ENCODE measurements at regions not wholly inside any gene's neighbourhood (a gene's known extent, or its start where the extent isn't known, plus 50 kb on each side); places are given as distances from the start of the nearest gene placed in this dataset.

DNA sequence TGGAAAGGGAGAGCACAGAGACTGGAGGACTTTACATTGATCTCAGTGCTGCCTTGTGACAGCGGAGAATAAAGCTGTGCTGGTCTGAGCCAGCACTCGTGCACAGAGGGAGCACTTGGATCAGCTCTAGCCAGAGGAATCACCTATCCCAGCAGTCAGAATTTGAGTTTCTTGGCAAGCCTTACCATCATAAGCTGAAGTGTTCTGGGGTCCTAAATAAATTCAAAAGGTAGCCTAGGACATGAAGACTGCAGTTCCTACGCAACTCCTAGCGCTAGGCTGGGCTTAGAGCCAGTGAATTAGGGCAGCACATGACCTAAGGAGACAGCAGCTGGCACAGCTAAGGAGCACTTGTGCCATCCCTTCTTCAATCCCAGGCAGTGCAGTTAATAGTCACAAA is 119.5 kb downstream of the HMHB1 start:
- TF ChIP-seq, protein P1, sequence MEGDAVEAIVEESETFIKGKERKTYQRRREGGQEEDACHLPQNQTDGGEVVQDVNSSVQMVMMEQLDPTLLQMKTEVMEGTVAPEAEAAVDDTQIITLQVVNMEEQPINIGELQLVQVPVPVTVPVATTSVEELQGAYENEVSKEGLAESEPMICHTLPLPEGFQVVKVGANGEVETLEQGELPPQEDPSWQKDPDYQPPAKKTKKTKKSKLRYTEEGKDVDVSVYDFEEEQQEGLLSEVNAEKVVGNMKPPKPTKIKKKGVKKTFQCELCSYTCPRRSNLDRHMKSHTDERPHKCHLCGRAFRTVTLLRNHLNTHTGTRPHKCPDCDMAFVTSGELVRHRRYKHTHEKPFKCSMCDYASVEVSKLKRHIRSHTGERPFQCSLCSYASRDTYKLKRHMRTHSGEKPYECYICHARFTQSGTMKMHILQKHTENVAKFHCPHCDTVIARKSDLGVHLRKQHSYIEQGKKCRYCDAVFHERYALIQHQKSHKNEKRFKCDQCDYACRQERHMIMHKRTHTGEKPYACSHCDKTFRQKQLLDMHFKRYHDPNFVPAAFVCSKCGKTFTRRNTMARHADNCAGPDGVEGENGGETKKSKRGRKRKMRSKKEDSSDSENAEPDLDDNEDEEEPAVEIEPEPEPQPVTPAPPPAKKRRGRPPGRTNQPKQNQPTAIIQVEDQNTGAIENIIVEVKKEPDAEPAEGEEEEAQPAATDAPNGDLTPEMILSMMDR (IDR thresholded peaks at IDR 0.05; ENCODE audit: low read depth, low read length), result no peak

DNA sequence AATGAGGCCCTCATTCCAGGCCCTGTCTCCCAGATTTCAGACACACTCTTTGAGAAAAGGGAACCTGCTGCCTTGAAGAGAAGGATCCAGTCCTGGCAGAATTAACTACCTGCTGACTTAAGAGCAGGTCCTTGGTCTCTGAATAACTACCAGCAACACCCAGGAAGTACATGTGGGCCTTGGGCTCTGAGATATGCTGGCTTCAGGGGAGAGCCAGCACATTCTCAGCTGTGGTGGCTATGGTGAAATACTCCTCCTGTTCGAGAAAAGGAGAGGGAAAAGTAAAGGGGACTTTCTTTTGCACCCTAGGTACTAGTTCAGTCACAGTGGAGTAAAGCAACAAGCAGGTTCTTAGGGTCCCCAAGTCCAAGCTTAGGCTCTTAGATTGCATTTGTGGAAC is 120.0 kb downstream of the HMHB1 start:
- H3K4me3 ChIP-seq (ENCODE audit: low read depth, low read length), result no peak overlapping the region
- TF ChIP-seq, protein P1 (IDR thresholded peaks at IDR 0.05; ENCODE audit: low read depth, low read length), result no peak

More for the DNA sequence above, 119.5 kb downstream of the HMHB1 start:
- no peak overlapping the region for H3K4me3 ChIP-seq (ENCODE audit: low read depth, low read length)

DNA sequence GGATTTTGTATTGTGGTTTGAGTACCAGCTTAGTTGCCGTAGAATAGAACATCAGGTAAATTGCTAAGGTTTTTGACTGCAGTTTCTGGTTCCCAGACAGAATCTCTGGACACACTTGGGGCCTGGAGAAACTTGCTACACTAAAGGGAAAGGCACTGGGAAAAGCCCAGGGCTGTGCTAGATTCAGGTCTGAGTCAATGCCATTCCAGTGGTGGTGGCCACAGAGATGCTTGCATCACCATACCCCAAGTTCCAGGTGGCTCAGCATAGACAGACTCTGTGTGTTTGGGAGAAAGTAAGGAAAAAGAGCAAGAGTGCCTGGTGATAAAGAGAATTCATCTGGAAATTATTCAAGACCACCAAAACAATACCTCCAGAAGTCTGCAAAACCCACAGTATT is 120.6 kb downstream of the HMHB1 start:
- TF ChIP-seq, protein P1 (IDR thresholded peaks at IDR 0.05; ENCODE audit: low read depth, low read length), result no peak
- no peak overlapping the region for H3K4me3 ChIP-seq (ENCODE audit: low read depth, low read length)

DNA sequence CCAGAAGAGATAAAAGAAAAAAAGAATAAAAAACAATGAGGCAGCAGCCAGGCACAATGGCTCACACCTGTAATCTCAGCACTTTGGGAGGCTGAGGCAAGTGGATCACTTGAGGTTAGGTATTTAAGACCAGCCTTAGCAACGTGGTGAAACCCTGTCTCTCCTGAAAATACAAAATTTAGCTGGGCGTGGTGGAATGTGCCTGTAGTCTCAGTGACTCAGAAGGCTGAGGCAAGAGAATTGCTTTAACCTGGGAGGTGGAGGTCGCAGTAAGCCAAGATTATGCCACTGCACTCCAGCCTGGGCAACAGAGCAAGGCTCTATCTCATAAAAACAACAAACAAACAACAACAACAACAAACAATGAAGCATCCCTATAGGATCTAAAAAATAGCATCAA is 121.5 kb downstream of the HMHB1 start:
- TF ChIP-seq, protein P1 (IDR thresholded peaks at IDR 0.05; ENCODE audit: low read depth, low read length), result no peak

DNA sequence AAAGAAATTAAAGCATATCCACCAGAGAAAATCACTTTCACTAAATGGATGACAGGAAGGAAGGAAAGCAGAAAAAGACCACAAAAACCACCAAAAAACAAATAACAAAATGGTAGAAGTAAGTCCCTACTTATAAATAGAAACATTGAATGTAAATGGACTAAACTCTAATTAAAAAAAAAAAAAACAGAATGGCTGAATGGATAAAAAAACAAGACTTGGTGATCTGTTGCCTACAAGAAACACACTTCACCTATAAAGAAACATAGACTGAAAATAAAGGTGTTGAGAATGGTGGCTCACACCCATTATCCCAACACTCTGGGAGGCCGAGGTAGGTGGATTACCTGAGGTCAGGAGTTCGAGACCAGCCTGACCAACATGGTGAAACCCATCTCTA is 122.9 kb downstream of the HMHB1 start:
- TF ChIP-seq, protein P1 (IDR thresholded peaks at IDR 0.05; ENCODE audit: low read depth, low read length), result no peak
- no peak overlapping the region for H3K4me3 ChIP-seq (ENCODE audit: low read depth, low read length)

More for the DNA sequence above, 121.5 kb downstream of the HMHB1 start:
- H3K4me3 ChIP-seq (ENCODE audit: low read depth, low read length), result no peak overlapping the region

DNA sequence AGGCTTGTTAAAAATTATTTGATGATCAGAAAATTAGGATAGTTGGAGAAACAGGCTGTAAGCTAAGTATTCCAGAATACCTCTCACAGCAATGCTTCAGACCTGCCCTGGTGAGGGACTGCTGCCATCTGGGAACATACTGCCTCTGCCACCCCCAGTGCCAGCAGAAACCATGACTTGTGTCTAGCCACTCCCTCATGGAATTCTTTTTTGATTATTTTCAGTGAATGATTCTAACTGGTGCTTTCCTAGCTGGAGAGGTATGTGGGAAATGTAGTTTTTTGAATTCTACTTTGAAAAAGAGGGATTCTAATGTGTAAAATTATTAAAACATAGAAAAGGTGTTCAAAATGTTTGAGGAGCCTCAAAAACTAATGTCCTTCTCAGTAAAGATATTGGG is 126.3 kb downstream of the HMHB1 start:
- no peak overlapping the region for H3K4me3 ChIP-seq (ENCODE audit: low read depth, low read length)
- TF ChIP-seq, protein P1 (IDR thresholded peaks at IDR 0.05; ENCODE audit: low read depth, low read length), result no peak

DNA sequence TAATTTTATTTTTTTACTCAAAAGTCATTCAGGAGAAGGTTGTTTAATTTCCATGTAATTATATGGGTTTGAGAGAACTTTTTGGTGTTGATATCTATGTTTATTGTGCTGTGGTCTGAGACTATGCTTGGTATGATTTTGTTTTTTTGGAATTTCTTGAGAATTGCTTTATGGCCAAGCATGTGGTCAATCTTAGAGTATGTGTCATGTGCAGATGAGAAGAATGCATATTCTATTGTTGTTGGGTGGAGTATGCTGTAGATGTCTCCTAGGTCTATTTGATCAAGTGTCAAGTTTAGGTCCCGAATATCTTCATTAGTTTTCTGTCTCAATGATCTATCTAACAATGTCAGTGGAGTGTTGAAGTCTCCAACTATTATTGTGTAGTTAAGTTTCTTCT is 134.9 kb downstream of the HMHB1 start:
- no peak overlapping the region for H3K4me3 ChIP-seq (ENCODE audit: low read depth, low read length)
- TF ChIP-seq, protein P1 (IDR thresholded peaks at IDR 0.05; ENCODE audit: low read depth, low read length), result no peak
